Kidney epithelial cell (primary cell): ENCODE measurements at regions not wholly inside any gene's neighbourhood (a gene's known extent, or its start where the extent isn't known, plus 50 kb on each side); places are given as distances from the start of the nearest gene placed in this dataset.

Experiments
- DNase-seq: peaks from one replicate; pipeline ENCODE4 v3.0.0-alpha.2; 2010; ENCODE audit warnings: low read depth
- H3K27me3 ChIP-seq: 2 replicates; pipeline ENCODE4 v1.6.0; 2011; ENCODE audit warnings: low read length; ENCODE audit not compliant: control insufficient read depth, insufficient read depth
- H3K36me3 ChIP-seq: 2 replicates; pipeline ENCODE4 v1.5.1; 2011; ENCODE audit warnings: low read length; ENCODE audit not compliant: control insufficient read depth, insufficient read depth
- H3K4me3 ChIP-seq: 2 replicates; pipeline ENCODE4 v1.5.1; 2011; ENCODE audit warnings: low read depth, mild to moderate bottlenecking, control low read depth, low read length
- TF ChIP-seq, protein P1 (sequence below): IDR thresholded peaks from 2 replicates; pipeline ENCODE4 v1.5.1; 2011; ENCODE audit warnings: mild to moderate bottlenecking, moderate library complexity, low read length, control low read depth, inconsistent platforms; ENCODE audit not compliant: insufficient read depth, poor library complexity, severe bottlenecking

DNA sequence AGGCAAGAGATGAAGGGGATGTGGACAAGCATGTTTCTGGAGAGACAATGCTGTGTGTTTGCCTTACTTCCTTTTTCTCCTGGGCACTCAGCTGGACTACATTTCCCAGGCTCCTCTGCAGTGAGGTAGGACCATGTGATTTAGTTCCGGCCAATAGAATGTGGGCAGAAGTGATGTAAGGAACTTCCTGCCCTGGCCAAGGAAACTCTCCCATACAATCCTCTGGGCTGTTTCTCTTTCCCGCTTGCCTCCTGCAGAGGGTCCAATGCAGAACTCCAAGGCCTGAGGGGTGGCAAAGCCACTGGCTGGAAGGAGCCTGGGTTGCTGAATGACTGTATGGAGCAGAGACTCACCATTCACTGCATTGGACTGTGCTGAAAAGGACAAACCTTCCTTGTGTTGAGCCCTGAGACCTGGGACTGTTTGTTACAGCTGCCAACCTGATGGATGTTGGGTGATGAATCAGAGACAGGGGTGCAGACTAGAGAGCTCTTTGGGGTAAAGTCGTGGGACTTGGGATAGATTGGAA lies 82.7 kb upstream of the SLC6A6 start:
- Histone ChIP-seq H3K27me3 (peaks cover 8% of the 10 kb centered on the region), H3K4me3 (peak overlapping the region; percentile 11), H3K36me3 (no peaks in the 10 kb centered on the region)
- TF ChIP-seq, protein P1, sequence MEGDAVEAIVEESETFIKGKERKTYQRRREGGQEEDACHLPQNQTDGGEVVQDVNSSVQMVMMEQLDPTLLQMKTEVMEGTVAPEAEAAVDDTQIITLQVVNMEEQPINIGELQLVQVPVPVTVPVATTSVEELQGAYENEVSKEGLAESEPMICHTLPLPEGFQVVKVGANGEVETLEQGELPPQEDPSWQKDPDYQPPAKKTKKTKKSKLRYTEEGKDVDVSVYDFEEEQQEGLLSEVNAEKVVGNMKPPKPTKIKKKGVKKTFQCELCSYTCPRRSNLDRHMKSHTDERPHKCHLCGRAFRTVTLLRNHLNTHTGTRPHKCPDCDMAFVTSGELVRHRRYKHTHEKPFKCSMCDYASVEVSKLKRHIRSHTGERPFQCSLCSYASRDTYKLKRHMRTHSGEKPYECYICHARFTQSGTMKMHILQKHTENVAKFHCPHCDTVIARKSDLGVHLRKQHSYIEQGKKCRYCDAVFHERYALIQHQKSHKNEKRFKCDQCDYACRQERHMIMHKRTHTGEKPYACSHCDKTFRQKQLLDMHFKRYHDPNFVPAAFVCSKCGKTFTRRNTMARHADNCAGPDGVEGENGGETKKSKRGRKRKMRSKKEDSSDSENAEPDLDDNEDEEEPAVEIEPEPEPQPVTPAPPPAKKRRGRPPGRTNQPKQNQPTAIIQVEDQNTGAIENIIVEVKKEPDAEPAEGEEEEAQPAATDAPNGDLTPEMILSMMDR = no peak
- peak; percentile 38 for DNase-seq

DNA sequence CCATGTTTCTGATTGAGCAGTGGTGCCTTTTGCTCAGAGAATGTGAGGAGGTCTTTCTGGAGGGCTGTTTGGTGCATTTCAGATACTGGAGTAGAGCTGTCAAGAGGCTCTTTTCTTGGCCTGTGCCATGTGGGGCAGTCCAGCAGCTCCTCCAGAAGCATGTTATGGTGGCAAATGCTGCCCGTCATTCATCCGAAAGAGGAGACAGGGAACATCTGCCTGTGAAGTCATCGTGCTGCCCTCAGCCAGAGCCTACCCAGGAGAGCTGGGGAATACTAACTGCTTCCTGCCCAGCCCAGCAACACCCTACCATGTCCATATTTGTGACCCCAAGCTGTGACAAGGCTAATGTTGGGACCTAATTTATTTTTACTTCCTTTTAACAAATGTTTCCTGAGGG lies 82.2 kb upstream of the SLC6A6 start:
- Histone ChIP-seq H3K36me3 (no peaks in the 10 kb centered on the region), H3K27me3 (peaks cover 7% of the 10 kb centered on the region), H3K4me3 (no peak overlapping the region)
- DNase-seq = no peak
- TF ChIP-seq, protein P1 = no peak

DNA sequence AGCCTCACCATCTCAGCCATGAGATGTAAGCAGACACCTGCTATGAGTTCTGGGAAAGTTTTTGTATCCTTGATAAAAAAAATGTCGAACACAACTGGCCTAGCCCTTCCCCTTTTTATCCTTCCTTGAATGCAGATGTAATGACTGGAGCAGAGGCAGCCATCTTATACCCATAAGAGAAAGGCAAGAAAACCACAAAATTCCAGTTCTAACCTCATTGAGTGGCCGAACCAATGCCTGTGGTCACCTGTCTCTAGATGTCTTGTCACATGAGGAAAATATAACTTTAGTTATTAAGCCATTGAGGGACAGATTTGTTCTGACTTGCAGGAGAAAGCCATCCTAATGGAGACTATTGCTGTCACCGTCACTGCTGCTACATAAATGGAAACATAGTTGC lies 80.4 kb upstream of the SLC6A6 start:
- no peak overlapping the region for H3K4me3 ChIP-seq
- no peaks in the 10 kb centered on the region for H3K36me3 ChIP-seq
- DNase-seq = no peak
- TF ChIP-seq, protein P1 = no peak
- peaks cover 5% of the 10 kb centered on the region for H3K27me3 ChIP-seq

DNA sequence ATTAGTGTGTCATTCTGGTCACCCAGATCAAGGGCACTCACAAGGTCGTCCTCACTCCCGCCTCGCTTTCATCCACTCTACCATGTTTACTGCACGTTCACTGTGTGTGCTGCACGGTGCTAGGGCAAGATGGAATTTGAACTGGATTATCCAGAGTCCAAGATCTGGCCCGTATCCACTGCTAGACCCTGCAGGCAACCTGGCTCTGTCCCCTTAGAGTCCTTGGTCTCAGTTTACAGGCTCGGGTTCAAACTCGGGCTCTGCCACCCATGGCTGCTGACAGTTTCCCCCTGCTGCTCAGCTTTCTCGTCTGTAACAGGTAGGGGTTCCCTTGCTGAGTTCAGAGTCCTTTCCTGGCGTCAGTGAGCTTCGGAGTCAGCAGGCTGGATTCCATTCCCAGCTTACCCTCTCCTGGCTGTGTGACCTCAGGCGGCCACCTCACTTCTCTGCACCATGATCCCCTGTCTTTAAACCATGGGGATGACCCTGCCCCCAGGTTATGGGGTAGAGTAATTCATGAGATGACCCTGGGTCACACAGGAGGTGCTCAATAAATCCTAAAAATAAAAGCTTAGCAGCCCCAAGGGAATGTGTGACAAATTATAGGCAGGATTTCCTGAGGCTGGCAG lies 79.6 kb upstream of the SLC6A6 start:
- TF ChIP-seq, protein P1 = no peak
- H3K27me3 ChIP-seq = peaks cover 2% of the 10 kb centered on the region
- H3K36me3 ChIP-seq = no peaks in the 10 kb centered on the region
- DNase-seq = no peak
- H3K4me3 ChIP-seq = no peak overlapping the region

DNA sequence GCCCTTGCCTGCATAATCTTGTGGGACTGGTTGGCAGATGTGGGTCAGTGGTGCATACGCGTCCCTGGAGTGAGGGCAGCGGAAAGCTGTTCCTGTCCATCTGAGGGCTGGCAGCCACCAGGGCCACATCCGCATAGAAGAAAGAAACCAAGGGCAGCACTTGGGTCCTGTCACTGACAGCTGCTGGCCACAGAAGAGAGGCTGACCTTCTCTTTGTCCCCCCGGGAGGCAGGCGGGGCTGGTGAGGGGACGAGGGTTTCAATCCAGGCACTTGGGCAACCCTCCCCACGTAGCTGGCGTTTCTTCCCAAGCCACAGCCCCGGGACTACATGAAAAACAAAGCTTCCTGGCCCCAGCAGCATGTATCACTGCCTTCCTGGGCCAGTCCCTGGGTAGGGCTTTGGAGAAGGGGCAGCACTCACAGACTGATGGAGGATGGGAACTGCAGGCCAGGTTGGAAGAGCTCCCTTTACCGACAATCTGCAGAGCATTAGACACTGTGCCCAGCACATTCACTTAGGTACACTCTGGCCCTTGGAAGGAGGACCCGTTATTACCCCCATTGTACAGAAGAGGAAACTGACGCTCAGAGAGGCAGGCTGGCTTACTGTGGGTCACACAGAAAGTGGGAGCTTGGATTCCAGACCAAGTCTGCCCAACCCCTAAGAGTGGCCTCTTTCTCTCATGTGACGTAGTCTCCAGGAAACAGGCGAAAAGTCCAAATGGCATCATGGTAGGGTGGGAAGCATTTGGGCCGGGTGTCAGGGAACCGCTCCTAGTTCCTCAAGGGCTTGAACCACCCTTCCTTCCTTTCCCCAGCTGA lies 78.8 kb upstream of the SLC6A6 start:
- TF ChIP-seq, protein P1 = no peak
- no peaks in the 10 kb centered on the region for H3K27me3 ChIP-seq
- no peak for DNase-seq

More for the DNA sequence above, 78.8 kb upstream of the SLC6A6 start:
- Histone ChIP-seq H3K36me3 (no peaks in the 10 kb centered on the region), H3K4me3 (no peak overlapping the region)
